Mucosa of rectum (tissue), 2 donors: ENCODE measurements at regions not wholly inside any gene's neighbourhood (a gene's known extent, or its start where the extent isn't known, plus 50 kb on each side); places are given as distances from the start of the nearest gene placed in this dataset.

Experiments
- H3K27ac ChIP-seq, 2 donors: one replicate each; pipeline ENCODE4 v1.7.0; 2013; ENCODE audit warnings: inconsistent platforms in 2 of 2, low read depth in 2 of 2, low read length in 2 of 2
- H3K27me3 ChIP-seq, 2 donors: one replicate each; pipeline ENCODE4 v1.7.0; 2013; ENCODE audit warnings: low read length in 2 of 2; ENCODE audit not compliant: control insufficient read depth in 2 of 2, insufficient read depth in 2 of 2
- H3K36me3 ChIP-seq, 2 donors: one replicate each; pipeline ENCODE4 v1.7.0; 2013; ENCODE audit warnings: low read length in 2 of 2; ENCODE audit not compliant: control insufficient read depth in 2 of 2, insufficient read depth in 2 of 2
- H3K4me1 ChIP-seq, 2 donors: one replicate each; pipeline ENCODE4 v1.7.0; 2013; ENCODE audit warnings: low read length in 2 of 2, mild to moderate bottlenecking in 1 of 2; ENCODE audit not compliant: control insufficient read depth in 2 of 2, insufficient read depth in 2 of 2
- H3K4me3 ChIP-seq, 2 donors: one replicate each; pipeline ENCODE4 v1.7.0; 2013; ENCODE audit warnings: low read length in 2 of 2
- H3K9ac ChIP-seq, 2 donors: one replicate each; pipeline ENCODE4 v1.7.0; 2013; ENCODE audit warnings: low read length in 2 of 2, low read depth in 1 of 2, mild to moderate bottlenecking in 1 of 2
- H3K9me3 ChIP-seq, 2 donors: one replicate each; pipeline ENCODE4 v1.7.0; 2013; ENCODE audit warnings: low read length in 2 of 2; ENCODE audit not compliant: control insufficient read depth in 2 of 2
- donor health status: healthy.
- donor health status: Normal muscosa, but diverticular disease.

GRCh38 chr5:28265877-28266276 lies 1227.5 kb upstream of the CDH9 start:
- Histone ChIP-seq H3K4me1 (no peaks in the 10 kb centered on the region), H3K9ac (no peak overlapping the region), H3K4me3 (no peak overlapping the region), H3K27me3 (no peaks in the 10 kb centered on the region), H3K27ac (no peak overlapping the region), H3K9me3 (peaks cover 0 to 3% of the 10 kb centered on the region in 2 donors), H3K36me3 (no peaks in the 10 kb centered on the region)

DNA sequence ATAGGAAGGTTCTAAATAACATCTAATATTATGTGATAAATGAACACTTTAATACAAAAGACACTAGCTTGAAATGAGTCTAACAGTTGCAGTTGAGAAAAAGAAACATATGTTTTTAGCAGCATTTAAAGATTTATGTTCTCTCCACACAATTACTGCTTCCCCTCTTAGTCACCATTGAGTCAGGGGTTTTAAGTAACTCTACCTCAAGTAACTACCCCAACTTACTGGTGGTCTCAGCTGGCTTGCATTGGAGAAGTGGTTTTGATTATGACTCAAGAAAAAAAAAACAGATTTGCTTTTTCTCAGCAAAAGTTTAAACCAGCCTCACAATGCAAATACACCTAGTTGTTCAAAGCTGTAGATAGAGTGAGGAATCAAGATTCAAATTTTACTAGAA lies 1216.5 kb upstream of the CDH9 start:
- H3K4me1 ChIP-seq, result no peaks in the 10 kb centered on the region
- H3K9ac ChIP-seq, result no peak overlapping the region
- H3K27me3 ChIP-seq, result no peaks in the 10 kb centered on the region
- H3K36me3 ChIP-seq, result no peaks in the 10 kb centered on the region
- H3K4me3 ChIP-seq, result no peak overlapping the region
- H3K9me3 ChIP-seq, result no peaks in the 10 kb centered on the region
- H3K27ac ChIP-seq, result no peak overlapping the region

DNA sequence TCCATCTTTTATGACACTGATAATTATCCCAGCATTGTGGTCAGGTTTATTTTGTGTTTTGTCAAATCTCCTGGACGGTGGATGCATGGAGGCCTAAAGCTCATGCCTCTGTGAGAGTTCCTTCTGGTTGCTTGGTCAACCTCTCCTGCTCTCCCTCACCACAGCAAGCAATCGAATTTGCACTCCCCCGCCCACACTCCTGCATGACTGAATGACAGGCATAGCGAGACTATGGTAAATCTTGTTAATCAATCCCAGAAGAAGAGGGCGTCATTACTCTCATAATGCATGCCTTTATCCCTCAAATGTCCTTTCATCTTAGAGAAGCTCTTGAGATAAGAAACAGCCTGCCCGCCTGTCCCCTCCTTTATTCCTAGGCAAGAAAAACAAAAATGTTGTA lies 1215.0 kb upstream of the CDH9 start:
- peaks cover 3 to 4% of the 10 kb centered on the region in 2 donors for H3K9me3 ChIP-seq
- H3K4me3 ChIP-seq, result no peak overlapping the region
- H3K4me1 ChIP-seq, result no peaks in the 10 kb centered on the region
- no peak overlapping the region for H3K9ac ChIP-seq
- no peaks in the 10 kb centered on the region for H3K36me3 ChIP-seq
- no peak overlapping the region for H3K27ac ChIP-seq
- H3K27me3 ChIP-seq, result no peaks in the 10 kb centered on the region

- H3K27ac ChIP-seq, result no peak overlapping the region
- H3K4me3 ChIP-seq, result no peak overlapping the region
- no peaks in the 10 kb centered on the region for H3K27me3 ChIP-seq
- no peaks in the 10 kb centered on the region for H3K36me3 ChIP-seq
- H3K9ac ChIP-seq, result no peak overlapping the region
- H3K4me1 ChIP-seq, result no peaks in the 10 kb centered on the region
- peaks cover 3 to 4% of the 10 kb centered on the region in 2 donors for H3K9me3 ChIP-seq
Observed at GRCh38 chr5:28249771-28250415, 1211.5 kb upstream of the CDH9 start.

GRCh38 chr5:28234356-28234968 lies 1196.1 kb upstream of the CDH9 start:
- H3K27ac ChIP-seq, result no peak overlapping the region
- H3K36me3 ChIP-seq, result no peaks in the 10 kb centered on the region
- H3K27me3 ChIP-seq, result no peaks in the 10 kb centered on the region
- H3K9ac ChIP-seq, result no peak overlapping the region
- H3K4me1 ChIP-seq, result no peaks in the 10 kb centered on the region
- H3K9me3 ChIP-seq, result no peaks in the 10 kb centered on the region
- no peak overlapping the region for H3K4me3 ChIP-seq

GRCh38 chr5:28226407-28226806 lies 1188.0 kb upstream of the CDH9 start:
- Histone ChIP-seq H3K4me3 (no peak overlapping the region), H3K27ac (no peak overlapping the region), H3K36me3 (no peaks in the 10 kb centered on the region), H3K27me3 (no peaks in the 10 kb centered on the region), H3K4me1 (no peaks in the 10 kb centered on the region), H3K9me3 (peaks cover 0 to 5% of the 10 kb centered on the region in 2 donors), H3K9ac (no peak overlapping the region)

GRCh38 chr5:28219539-28219938 lies 1181.2 kb upstream of the CDH9 start:
- H3K9ac ChIP-seq, result no peak overlapping the region
- peaks cover 0 to 2% of the 10 kb centered on the region in 2 donors for H3K9me3 ChIP-seq
- H3K36me3 ChIP-seq, result no peaks in the 10 kb centered on the region

DNA sequence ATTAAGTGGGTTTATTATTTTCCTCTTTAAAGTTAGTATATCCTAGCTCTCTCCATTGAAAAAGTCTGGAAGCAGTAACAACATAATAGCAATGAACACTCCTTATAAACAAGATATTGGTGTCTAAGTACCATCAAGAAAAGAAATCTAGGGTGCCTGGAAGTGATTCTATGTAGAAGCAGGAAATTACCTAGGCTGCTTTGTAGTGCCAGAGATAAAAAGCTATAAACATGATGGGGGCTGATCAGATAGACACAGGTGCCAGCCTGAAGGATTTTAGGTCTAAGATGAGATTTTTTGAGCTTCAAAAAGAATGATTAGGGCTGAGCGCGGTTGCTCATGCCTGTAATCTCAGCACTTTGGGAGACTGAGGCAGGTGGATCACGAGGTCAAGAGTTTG lies 1179.3 kb upstream of the CDH9 start:
- Histone ChIP-seq H3K4me3 (no peak overlapping the region), H3K27ac (no peak overlapping the region), H3K36me3 (no peaks in the 10 kb centered on the region), H3K9me3 (peaks cover 0 to 2% of the 10 kb centered on the region in 2 donors), H3K9ac (no peak overlapping the region), H3K27me3 (no peaks in the 10 kb centered on the region), H3K4me1 (no peaks in the 10 kb centered on the region)

More at GRCh38 chr5:28219539-28219938, 1181.2 kb upstream of the CDH9 start:
- Histone ChIP-seq H3K27me3 (no peaks in the 10 kb centered on the region), H3K4me1 (no peaks in the 10 kb centered on the region), H3K4me3 (no peak overlapping the region), H3K27ac (no peak overlapping the region)

GRCh38 chr5:28216939-28217360 lies 1178.6 kb upstream of the CDH9 start:
- Histone ChIP-seq H3K36me3 (no peaks in the 10 kb centered on the region), H3K27ac (no peak overlapping the region), H3K27me3 (no peaks in the 10 kb centered on the region), H3K4me1 (no peaks in the 10 kb centered on the region), H3K4me3 (no peak overlapping the region), H3K9ac (no peak overlapping the region), H3K9me3 (peaks cover 0 to 2% of the 10 kb centered on the region in 2 donors)

GRCh38 chr5:28215091-28215490 lies 1176.7 kb upstream of the CDH9 start:
- H3K27me3 ChIP-seq, result no peaks in the 10 kb centered on the region
- peaks cover 0 to 2% of the 10 kb centered on the region in 2 donors for H3K9me3 ChIP-seq
- no peaks in the 10 kb centered on the region for H3K36me3 ChIP-seq
- H3K4me1 ChIP-seq, result no peaks in the 10 kb centered on the region
- no peak overlapping the region for H3K27ac ChIP-seq
- no peak overlapping the region for H3K4me3 ChIP-seq
- H3K9ac ChIP-seq, result no peak overlapping the region
